Posterior cingulate gyrus (tissue), 11 donors: ENCODE measurements at regions not wholly inside any gene's neighbourhood (a gene's known extent, or its start where the extent isn't known, plus 50 kb on each side); places are given as distances from the start of the nearest gene placed in this dataset.

Experiments used
- DNase-seq, 10 donors: peaks; one replicate each; pipeline versions ENCODE4 v3.0.0 to v3.0.0-alpha.2; 2020 to 2021; ENCODE audit warnings: mixed read lengths in 3 of 10
- intact Hi-C: fragments of 100-400 bp; cut with DNase I; formaldehyde crosslinking; loops from one replicate; pipeline ENCODE4 v1.15.1; 2023

DNA sequence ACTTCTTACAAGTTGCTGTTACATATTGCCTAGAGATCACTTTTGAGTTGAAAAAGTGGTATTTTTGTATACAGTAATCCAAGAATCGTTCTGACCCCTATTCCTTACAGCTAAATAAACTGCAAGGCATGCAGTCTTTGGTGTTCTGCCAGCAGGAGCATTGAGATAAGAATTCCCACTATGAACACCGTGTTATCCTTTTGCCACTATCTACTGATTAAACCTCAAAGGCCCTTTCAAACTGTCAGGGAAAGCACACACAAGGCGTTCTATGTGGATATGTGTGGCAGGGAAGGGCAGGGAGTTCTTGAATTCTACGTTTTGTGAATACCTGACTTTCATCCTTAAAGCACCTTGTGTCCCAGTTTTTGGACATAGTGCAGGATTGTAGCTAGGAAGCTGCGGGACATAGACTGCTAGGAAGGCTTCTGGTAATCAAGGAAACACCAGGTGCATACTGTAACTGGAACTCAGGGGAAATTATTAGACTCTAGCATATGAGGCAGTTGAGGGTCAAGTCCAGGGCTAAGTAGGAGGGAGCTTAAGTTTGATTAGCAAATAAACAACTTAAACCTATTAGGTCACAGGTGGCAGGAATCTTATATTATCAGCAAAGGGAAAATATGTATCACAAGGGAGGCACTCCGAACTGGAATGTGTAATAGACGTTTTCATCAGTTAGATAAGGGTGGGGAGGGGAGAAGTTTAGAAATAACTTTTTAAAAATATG, 506.6 kb downstream of the RNF144B start:
- DNase-seq = no peak
- intact Hi-C loops = no loop called here

DNA sequence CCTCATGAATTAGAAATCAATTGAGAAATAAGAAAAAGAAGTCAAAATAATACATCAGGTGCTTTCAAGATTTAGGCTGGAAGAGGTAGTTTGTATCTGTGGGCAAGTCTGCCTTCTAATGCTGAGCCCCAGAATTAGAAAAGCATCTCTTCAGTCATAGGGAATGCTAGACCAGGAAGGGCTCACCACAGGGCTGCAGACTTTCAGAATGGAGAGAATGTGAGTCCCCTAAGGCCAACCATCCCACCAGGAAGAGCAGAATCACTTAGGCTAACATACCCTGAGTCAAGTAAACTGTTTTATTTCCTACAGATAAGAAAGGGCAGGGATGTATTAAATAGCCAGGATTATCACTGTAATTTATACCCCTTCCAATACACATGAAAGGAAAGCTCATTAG, 510.2 kb downstream of the RNF144B start:
- intact Hi-C loops = no loop called here
- no peak for DNase-seq

DNA sequence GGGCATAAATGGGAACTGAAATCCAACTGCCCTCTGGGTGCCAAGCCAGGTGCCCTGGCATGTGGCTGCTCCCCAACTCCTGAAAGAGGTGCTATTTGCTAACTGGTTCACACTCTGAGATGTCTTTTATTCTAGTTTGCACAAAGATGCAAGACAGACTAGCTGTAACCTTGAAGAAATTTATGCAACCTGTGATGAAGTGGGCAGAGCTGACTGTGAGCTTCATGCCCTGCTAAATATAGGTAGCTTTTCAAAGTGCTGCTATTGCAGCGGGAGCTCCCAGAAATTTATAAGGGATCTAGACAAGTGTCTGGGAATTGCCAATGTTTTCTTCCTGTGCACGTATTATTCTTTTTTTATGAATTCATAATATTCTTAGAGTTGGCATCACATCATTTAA, 517.5 kb downstream of the RNF144B start:
- intact Hi-C loops = no loop called here

DNA sequence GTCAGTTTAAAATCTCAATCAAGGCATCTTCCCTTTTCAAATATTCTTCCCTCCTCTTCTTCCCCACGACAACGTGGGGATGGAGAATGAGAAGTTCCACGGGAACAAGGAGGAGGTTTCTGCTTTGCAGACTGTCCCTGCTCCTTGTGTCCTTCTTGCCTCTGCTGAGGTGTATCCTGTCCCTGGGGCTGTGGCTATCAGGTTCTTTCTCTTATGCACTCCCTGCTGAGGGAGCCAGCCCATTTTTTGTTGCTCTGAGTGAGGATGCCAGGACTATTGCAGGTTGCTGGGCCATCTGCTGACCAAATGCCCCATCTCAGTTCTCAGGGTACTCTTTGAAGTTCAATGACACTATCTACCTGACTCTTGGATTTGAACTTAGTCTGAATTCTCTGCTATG, 533.6 kb downstream of the RNF144B start:
- no peak for DNase-seq
- intact Hi-C loops = no loop called here

More for the DNA sequence above, 517.5 kb downstream of the RNF144B start:
- no peak for DNase-seq

DNA sequence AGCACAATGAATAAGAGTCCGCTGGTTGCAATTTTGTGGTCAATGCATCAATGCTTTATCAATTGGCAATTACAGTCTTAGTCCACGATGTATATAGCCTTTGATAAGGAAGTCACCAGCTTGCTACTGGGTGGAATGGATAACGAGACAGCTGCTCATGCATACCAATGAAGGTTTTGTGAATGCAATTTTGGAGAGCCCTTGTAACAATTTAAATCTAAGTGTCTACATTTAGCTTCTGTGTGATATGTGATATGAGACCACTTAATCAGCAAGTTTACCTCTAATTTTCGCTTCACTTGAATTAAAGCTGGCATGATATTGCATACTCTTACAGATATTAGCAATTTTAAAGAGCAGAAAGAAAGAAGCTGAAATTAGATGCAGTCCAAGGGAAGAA, 543.9 kb downstream of the RNF144B start:
- no peak for DNase-seq
- intact Hi-C loops = no loop called here

DNA sequence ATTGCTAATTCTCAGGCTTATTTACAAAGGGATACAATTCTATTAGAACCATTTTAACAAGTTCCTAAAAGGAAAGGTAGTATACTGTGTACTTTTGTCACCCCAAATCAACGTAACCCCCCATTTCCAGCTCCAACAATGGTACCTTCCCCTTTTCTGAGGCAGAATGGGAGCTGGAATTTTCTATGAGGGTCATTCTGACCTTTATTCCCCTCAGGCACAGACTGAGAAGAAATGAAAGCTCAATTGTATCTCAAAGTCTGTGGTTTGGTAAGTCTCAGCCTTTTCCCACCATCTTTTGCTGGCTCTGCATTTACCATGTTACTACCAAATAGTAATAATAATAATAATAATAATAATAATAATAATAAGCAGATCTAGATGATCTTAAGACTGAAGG, 571.0 kb downstream of the RNF144B start:
- intact Hi-C loops = no loop called here
- no peak for DNase-seq

DNA sequence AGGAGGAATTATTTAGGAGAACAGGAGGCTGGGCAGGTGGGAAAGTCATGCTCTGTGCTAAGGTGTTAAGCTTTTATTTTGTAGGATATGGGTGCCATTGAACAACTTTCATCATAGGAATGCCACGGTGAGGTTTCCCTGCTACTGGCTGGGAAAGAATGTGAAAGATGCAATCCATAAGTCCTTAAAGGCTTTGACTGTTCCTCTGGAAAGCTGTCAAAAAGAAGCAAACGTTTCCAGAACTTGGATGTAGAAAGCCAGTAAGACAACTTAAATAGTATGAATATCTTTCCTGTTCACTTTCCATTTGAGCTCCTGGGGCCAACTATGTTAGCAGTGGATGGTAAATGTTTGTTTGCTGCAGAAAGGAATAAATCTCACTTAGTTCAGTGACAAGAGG, 574.4 kb downstream of the RNF144B start:
- no peak for DNase-seq

DNA sequence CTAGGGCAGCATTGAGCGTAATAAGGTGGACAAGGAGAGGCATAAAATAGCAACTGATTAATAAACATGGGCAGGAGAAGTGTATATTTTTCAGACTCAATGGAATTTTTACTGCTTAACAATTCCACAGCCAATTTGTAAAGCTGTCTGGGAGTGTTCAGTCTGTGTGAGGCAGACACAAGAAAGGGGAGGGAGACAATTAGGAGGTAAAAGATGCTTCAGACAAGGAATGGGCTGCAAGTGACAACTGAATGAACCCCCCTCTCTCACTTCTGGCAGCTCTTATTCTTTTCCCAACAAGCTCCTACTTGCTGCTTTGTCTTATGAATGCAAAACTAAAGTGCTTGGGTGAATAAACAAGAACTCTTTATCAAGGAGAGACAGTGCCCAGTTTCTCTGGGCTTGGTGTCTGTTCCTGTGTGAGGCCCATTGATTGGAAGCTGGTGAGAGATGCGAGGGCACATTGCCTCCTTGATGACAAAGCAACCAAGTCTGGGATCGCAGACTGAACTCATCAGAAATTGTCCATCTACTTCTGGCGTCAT, 575.3 kb downstream of the RNF144B start:
- DNase-seq = peak in 2 of 10 donors; percentile 10 to 57
- intact Hi-C loops = no loop called here

More for the DNA sequence above, 574.4 kb downstream of the RNF144B start:
- intact Hi-C loops = no loop called here

DNA sequence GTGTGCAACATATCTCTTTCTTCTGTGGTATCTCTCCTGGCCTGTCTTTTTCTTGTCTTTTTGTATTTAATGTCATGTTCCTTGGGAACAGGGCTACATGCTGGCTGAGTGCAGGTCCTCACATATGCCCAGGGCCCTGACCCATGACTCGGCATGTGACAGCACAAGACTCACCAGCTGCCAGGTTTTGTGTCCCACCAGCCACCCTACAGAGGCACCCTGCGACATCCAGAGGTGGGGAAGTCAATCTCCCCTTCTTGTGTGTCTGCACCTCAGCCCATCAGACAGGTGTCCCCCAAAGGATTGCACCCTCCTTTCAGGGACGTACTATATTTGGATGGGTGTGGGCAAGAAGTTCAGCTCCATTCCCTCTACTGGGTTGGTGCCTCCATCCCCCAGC, 576.3 kb downstream of the RNF144B start:
- intact Hi-C loops = no loop called here
- peak in 1 of 10 donors; percentile 58 for DNase-seq

DNA sequence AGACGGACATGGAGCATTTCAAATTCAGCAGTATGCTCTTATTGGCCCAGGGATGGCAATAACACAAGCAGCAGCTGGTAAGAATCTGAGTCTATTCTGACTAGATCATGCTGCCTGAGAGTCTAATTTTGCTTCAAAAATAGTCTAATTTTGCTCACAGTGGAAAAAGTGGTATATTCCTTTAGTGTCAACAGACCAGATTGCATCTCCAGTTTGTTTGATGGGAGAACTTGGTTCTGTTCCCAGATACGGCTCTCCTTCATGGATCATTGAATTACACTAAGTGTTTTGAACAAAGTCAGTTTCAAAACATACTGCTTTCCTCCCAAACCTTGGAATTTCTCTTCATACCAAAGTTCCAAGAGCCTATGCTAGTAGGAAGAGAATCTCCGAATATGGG, 586.1 kb downstream of the RNF144B start:
- no peak for DNase-seq
- intact Hi-C loops = no loop called here

DNA sequence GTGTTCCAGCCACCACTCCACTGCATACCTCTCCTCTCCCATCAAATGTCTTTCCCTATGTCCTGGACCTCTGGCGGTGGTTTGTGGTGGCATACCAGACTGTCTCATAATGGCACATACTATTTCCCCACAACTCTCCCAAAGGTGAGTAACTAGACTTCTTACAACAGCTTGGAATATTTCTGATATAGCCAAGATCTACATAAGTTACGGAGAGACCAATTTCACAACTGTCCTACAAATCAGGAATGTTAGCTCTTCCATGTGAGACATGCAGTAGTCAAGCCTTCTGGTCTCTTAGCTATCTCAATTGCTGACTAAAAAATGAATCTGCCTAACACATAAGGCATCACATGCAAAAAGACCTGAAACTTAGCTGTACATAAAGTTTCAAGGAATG, 588.9 kb downstream of the RNF144B start:
- no peak for DNase-seq
- intact Hi-C loops = no loop called here

DNA sequence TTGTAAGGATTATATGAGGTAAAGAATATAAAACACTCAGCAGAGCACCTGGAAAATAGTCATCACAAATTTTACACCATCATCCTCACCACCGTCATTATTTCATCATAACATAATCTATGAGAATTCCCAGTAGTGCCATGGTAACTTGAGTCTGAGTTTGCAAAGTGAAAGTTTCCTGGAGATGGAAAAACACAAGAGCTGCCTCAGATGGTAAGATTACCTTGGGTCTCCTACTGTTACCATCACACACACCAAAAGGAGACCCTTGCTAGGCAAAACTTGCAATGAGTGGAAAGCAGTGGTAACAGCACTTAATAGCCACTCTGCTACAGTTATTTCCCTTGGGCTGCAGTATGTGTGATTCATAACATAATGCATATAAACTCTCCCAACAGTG, 589.8 kb downstream of the RNF144B start:
- DNase-seq = no peak
- intact Hi-C loops = no loop called here

DNA sequence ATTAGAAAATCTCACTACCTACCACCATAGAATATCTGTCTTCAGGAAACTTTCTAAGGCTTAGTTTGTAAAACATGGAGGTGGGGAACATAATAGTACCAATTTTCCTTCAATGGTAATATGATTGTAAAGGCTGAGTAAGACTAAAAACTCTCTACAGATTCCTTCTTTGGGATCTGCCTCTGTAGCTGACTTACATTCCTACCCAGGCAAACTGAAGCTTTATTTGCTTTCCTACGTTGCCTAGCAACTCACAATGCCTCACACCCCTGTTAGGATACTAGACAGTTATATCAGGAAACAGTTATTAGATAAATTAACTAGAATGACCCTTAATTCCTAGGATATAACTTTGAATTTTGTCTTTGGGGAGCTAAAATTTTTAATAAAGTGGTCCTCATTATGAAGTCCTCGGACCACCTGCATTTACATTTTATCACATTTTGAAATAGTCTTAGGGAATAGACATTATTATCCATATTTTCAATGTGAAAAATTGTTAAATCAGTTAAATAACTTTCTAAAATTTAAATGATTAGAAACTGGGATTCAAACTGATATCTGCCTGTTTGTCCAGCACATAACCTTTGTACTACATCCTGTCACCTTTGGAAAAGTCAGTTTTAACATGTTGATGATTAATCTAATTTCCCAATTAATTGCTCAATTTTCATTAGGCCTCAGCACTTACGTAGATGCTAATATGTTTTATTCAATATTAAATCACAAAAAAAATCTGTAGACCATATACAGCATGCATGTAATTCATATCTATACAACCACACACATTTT, 591.4 kb downstream of the RNF144B start:
- intact Hi-C loops = no loop called here
- no peak for DNase-seq

DNA sequence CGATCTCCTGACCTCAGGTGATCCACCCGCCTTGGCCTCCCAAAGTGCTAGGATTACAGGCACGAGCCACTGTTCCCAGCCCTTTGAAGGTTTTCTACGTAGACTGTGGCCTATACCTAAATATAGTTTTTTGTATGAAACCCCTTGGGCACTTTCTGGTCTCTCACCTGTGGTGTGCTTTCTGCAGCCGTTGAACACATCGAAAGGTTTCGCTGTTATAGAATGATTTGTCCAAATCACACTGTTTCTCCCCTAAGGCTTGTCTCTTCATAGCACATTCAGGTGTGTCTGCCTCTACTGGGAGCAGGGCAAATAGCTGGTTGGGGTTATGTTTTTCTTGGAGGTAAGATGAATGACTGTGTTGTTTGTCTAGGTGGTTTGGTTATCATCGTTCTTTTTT, 597.9 kb downstream of the RNF144B start:
- intact Hi-C loops = no loop called here
- no peak for DNase-seq

DNA sequence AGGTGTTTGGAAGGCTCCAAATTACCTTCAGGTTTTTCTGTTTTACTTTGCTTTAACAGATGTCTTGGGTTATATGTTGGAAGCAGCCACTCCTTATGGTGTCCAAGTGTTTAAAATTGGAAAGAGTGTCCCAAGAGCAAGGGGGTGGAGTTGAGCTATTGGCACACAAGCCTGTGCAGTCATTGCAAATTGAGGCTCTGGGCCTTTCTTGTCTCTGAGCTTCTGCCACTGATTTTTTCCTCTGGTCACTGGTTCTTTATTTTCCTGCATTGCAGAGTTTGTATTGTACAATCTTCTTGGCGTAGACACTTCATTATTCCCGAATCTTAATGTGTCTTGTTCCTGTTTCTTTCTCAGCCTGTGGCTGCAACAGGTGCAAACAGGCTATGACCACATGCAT, 598.8 kb downstream of the RNF144B start:
- DNase-seq = no peak
- intact Hi-C loops = no loop called here

DNA sequence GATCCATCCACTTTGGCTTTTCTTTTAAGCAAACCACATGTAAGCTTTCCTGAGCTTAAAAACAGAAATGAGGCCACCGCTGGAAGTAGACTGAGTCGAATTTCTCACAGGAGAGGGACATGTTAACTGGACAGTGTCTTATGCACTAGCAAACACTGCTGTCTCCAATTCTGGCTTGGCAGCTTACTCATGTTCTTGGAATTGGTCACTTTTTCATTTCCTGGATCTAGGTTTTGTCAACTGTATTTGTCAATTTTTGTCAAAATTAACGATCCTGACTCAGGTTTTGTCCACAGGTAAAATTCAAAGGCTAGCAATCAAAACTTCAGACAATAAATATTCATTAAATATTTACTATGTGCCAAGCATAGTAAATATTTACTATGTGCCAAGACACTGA, 601.5 kb downstream of the RNF144B start:
- no peak for DNase-seq
- intact Hi-C loops = no loop called here

DNA sequence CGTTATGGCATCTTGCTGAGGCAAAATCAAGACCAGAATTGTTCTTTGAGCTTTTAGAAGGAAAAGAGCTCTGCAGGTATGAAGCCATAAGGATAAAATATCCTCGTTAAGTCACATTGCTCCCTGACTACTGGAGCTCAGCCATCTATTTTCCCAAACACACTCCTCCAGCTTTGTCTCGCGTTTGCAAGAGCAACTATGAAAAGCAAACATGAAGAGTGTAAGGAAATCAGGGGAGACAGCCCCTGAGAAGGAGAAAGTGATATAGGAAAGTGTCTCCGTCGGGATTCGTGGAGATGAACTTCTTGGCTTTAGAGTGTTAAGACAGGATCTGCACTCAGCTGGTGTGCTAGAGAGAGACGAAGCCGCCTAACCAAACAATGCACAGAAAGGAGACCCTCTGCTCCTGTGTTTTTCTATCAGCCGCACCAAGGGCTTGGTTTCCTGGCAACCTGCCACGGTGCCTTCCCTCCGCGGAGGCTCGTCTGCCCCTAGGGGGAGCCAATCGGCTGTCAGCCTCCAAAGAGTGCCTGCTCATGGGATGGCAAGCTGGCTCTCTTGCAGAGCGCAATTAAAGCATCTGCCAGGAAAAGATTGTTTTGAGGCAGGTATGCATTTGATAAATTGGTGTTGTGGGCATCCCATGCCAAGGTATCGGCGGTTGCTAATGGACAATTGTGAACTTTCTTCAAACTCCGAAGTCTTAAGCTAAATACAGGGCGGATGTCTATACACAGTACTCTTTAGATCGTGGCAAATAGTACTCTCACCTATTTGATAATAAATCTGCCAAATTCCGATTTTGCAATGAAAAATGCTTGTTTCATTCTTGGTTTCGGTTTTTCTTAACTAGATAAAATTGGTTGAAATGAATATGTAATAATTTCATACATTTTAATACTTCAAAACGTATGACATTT, 603.2 kb downstream of the RNF144B start:
- DNase-seq = peak in 9 of 10 donors; percentile 27 to 95 (median 78)
- intact Hi-C loops = no loop called here

DNA sequence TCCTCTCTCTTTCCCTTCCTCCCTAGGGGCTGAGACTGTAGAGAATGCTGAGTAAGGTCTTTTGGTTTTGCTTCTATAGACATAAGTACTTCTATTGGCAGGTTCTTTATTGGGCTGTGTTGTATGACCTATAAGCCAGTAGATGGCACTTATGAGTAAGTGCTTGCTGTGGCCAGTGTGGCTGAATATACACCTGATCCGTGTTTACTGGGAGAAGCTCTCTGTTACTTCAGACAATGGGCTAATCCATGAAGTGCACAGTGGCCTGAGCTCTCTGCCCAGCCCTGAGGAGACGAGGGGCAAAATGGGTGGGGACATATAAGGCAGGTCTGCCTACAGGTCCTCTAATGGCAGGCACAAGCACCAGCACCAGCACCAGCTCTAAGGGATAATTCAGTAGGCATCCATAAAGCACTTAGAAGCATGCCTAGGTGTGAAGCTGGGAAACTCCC, 610.3 kb downstream of the RNF144B start:
- intact Hi-C loops = no loop called here

DNA sequence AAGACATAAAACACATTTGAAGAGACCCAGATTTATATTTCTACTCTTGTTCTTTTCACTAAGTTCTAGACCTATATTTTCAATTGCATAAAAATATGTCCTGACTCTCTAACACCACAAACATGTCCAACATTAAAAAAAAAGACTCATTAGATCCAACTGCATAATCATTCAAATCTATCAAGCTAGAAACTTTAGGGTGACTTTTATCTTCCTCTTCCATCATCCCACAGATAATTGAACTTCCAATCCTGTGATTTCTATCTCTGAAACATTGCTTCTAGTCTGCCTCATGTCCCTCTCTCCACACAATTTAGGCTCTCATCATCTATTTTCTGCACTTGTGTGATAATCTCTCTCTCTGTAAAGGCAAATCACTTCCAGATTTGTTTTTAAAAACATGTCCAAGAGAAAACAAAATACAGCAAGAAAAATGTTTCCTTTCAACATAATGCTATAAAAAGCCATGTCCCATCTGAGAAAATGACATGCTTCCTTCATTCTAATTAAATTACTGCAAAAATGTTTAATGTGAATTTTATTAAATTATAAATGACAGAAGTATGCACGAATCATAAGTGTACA, 615.9 kb downstream of the RNF144B start:
- no peak for DNase-seq
- intact Hi-C loops = no loop called here

More for the DNA sequence above, 610.3 kb downstream of the RNF144B start:
- no peak for DNase-seq

DNA sequence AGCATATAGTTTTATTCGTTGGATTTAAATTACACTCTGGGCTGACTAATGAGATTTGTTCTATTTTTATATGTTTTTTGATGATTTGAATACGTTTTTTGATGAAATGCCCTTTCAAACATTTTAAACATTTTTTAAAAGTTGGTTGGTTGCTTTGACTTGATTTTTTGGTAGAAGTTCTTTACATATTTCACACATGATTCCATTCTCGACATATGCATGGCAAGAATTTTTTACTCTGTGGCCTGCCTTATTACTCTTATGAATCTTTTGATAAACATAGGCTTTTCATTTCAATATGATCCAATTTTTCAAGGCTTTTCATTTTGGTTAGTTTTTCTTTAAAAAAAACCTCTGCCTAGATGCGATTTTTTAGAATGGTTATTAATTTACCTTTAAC, 617.0 kb downstream of the RNF144B start:
- intact Hi-C loops = no loop called here
- DNase-seq = no peak
